GM19372 (cell line): ENCODE measurements at regions not wholly inside any gene's neighbourhood (a gene's known extent, or its start where the extent isn't known, plus 50 kb on each side); places are given as distances from the start of the nearest gene placed in this dataset.

ENCODE experiments used
- ATAC-seq: cut with Tn5 transposase; IDR thresholded peaks from one replicate; pipeline ENCODE4 v1.9.1; 2021; ENCODE audit warnings: mild to moderate bottlenecking, low read depth, moderate library complexity; ENCODE audit not compliant: unreplicated experiment

GRCh38 chr22:48843640-48844039 lies 984.0 kb downstream of the BRD1 start:
- ATAC-seq: no peak

GRCh38 chr22:48842976-48843375 lies 984.7 kb downstream of the BRD1 start:
- no peak for ATAC-seq

- ATAC-seq: no peak
Observed at GRCh38 chr22:48842583-48842945, 985.1 kb downstream of the BRD1 start.

GRCh38 chr22:48841881-48842582 lies 985.6 kb downstream of the BRD1 start:
- no peak for ATAC-seq

GRCh38 chr22:48840112-48840949 lies 987.3 kb downstream of the BRD1 start:
- ATAC-seq: no peak

GRCh38 chr22:48838846-48839730 lies 988.6 kb downstream of the BRD1 start:
- no peak for ATAC-seq

GRCh38 chr22:48838376-48838775 lies 989.3 kb downstream of the BRD1 start:
- no peak for ATAC-seq

GRCh38 chr22:48837341-48837935 lies 990.2 kb downstream of the BRD1 start:
- ATAC-seq: no peak

- no peak for ATAC-seq
Observed at GRCh38 chr22:48836673-48837340, 990.9 kb downstream of the BRD1 start.

GRCh38 chr22:48835857-48836672 lies 991.6 kb downstream of the BRD1 start:
- ATAC-seq: no peak

GRCh38 chr22:48835364-48835763 lies 992.3 kb downstream of the BRD1 start:
- ATAC-seq: no peak

- no peak for ATAC-seq
Observed at GRCh38 chr22:48834404-48834803, 993.3 kb downstream of the BRD1 start.

- no peak for ATAC-seq
Observed at GRCh38 chr22:48832592-48832991, 995.1 kb downstream of the BRD1 start.

GRCh38 chr22:48829908-48830307 lies 997.8 kb downstream of the BRD1 start:
- ATAC-seq: no peak

- no peak for ATAC-seq
Observed at GRCh38 chr22:48828688-48829087, 999.0 kb downstream of the BRD1 start.

GRCh38 chr22:48827904-48828555 lies 999.6 kb downstream of the BRD1 start:
- ATAC-seq: no peak

GRCh38 chr22:48827268-48827846 lies 1000.3 kb downstream of the BRD1 start:
- no peak for ATAC-seq

GRCh38 chr22:48826546-48826945 lies 1001.1 kb downstream of the BRD1 start:
- ATAC-seq: no peak
